Endothelial cell of hepatic sinusoid (primary cell): ENCODE measurements at regions not wholly inside any gene's neighbourhood (a gene's known extent, or its start where the extent isn't known, plus 50 kb on each side); places are given as distances from the start of the nearest gene placed in this dataset.

Experiments
- in situ Hi-C: cut with HindIII; loops from 2 replicates; pipeline ENCODE4 v1.10.0; 2017; ENCODE audit warnings: low sequenced_read_pairs

GRCh38 chr9:16221822-16222547, 648.5 kb downstream of the BNC2 start:
- in situ Hi-C loops = loop anchor here (25.0 kb wide), 1 partner anchor 515 kb away; no protein-coding TSS in a partner anchor

GRCh38 chr9:16223074-16223871, 647.2 kb downstream of the BNC2 start:
- in situ Hi-C loops = loop anchor here (25.0 kb wide), 1 partner anchor 514 kb away; no protein-coding TSS in a partner anchor

- in situ Hi-C loops = no loop called here
Observed at GRCh38 chr9:16230731-16231130, 639.7 kb downstream of the BNC2 start.

- in situ Hi-C loops = no loop called here
Observed at GRCh38 chr9:16236311-16236710, 634.2 kb downstream of the BNC2 start.

GRCh38 chr9:16236882-16237281, 633.6 kb downstream of the BNC2 start:
- in situ Hi-C loops = no loop called here

- in situ Hi-C loops = no loop called here
Observed at GRCh38 chr9:16238623-16239138, 631.8 kb downstream of the BNC2 start.

- in situ Hi-C loops = no loop called here
Observed at GRCh38 chr9:16241231-16241630, 629.2 kb downstream of the BNC2 start.

GRCh38 chr9:16243798-16244197, 626.7 kb downstream of the BNC2 start:
- in situ Hi-C loops = no loop called here

GRCh38 chr9:16245756-16246440, 624.6 kb downstream of the BNC2 start:
- in situ Hi-C loops = no loop called here

- in situ Hi-C loops = no loop called here
Observed at GRCh38 chr9:16246785-16247184, 623.7 kb downstream of the BNC2 start.

GRCh38 chr9:16247188-16247875, 623.1 kb downstream of the BNC2 start:
- in situ Hi-C loops = no loop called here

GRCh38 chr9:16248822-16249221, 621.6 kb downstream of the BNC2 start:
- in situ Hi-C loops = no loop called here

GRCh38 chr9:16252616-16253015, 617.9 kb downstream of the BNC2 start:
- in situ Hi-C loops = loop anchor here (5.0 kb wide), 1 partner anchor 50 kb away; no protein-coding TSS in a partner anchor

- in situ Hi-C loops = loop anchor here (5.0 kb wide), 1 partner anchor 48 kb away; no protein-coding TSS in a partner anchor
Observed at GRCh38 chr9:16254674-16255073, 615.8 kb downstream of the BNC2 start.

GRCh38 chr9:16255217-16255616, 615.3 kb downstream of the BNC2 start:
- in situ Hi-C loops = no loop called here

- in situ Hi-C loops = no loop called here
Observed at GRCh38 chr9:16257604-16258003, 612.9 kb downstream of the BNC2 start.

GRCh38 chr9:16258191-16258590, 612.3 kb downstream of the BNC2 start:
- in situ Hi-C loops = no loop called here

- in situ Hi-C loops = no loop called here
Observed at GRCh38 chr9:16258708-16259107, 611.8 kb downstream of the BNC2 start.

GRCh38 chr9:16262477-16263261, 607.8 kb downstream of the BNC2 start:
- in situ Hi-C loops = no loop called here

GRCh38 chr9:16265688-16266087, 604.8 kb downstream of the BNC2 start:
- in situ Hi-C loops = no loop called here
